ENCODE measurements at regions not wholly inside any gene's neighbourhood (a gene's known extent, or its start where the extent isn't known, plus 50 kb on each side); places are given as distances from the start of the nearest gene placed in this dataset.

DNA sequence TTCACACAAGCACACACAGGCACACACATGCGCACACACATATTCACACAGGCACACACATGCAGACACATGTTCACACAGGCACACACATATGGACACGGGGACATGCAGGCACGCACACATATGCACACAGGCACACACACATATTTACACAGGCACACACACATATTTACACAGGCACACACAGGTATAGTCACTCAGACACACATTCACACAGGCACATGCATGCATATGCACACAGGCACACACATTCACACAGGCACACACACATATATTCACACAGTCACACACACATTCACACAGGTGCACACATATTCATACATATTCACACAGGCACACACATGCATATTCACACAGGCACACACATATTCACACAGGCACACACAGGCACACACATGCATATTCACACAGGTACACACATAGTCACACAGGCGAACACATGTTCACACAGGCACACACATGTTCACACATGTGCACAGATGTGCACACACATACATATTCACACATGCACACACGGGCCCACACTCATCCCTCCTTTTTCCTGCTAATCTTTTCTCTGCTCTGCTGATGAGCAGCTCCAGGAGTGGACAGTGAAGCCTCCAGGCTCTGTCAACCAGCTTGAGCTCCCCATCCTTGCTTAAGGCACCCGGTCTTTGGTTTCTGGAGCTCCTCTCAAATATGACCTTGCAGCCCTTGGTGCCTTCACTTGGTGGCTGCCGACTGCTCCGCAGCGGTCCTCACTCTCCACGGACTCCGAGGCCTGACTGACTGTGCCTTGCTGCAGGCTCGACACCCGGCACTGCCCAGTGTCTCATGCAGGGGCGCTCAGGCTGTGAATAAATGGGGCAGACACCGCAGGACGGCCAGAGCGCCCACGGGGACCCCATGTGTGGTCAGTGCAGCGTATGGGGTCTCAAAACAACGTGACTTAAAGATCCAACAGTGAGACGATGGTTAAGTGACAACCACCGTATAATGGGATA is 581.2 kb upstream of the MGMT start:
- no peak overlapping the region for H3K27ac ChIP-seq (ENCODE audit: low read depth in 1 of 2, low read length in 2 of 2)
- DNase-seq (ENCODE audit: low spot score) = no peak
- no peak overlapping the region for H3K9ac ChIP-seq (ENCODE audit: low read depth in 1 of 2, low read length in 2 of 2)
- peaks cover 0 to 3% (median under 1%) of the 10 kb centered on the region in 4 donors for H3K9me3 ChIP-seq (ENCODE audit: control insufficient read depth in 4 of 4, low read length in 3 of 4)
- peaks cover 0 to 4% (median 0%) of the 10 kb centered on the region in 4 donors for H3K27me3 ChIP-seq (ENCODE audit: control insufficient read depth in 4 of 4, insufficient read depth in 4 of 4, low read length in 3 of 4)
- 88% methylated on average over 22 of the region's 22 CpGs for WGBS
- H3K4me3 ChIP-seq (ENCODE audit: low read depth in 1 of 3, low read length in 3 of 3) = no peak overlapping the region
- no peaks in the 10 kb centered on the region for H3K36me3 ChIP-seq (ENCODE audit: control insufficient read depth in 4 of 4, insufficient read depth in 3 of 4, low read depth in 1 of 4, low read length in 3 of 4)
- H3K4me1 ChIP-seq (ENCODE audit: control insufficient read depth in 4 of 4, insufficient read depth in 4 of 4, low read length in 3 of 4) = no peaks in the 10 kb centered on the region
- no peak for TF ChIP-seq HNF4A (conservative IDR thresholded peaks at IDR 0.05)
- TF ChIP-seq HNF4G (IDR thresholded peaks at IDR 0.05) = no peak
- TF ChIP-seq RXRA (IDR thresholded peaks at IDR 0.05) = no peak
- TF ChIP-seq, protein P1, sequence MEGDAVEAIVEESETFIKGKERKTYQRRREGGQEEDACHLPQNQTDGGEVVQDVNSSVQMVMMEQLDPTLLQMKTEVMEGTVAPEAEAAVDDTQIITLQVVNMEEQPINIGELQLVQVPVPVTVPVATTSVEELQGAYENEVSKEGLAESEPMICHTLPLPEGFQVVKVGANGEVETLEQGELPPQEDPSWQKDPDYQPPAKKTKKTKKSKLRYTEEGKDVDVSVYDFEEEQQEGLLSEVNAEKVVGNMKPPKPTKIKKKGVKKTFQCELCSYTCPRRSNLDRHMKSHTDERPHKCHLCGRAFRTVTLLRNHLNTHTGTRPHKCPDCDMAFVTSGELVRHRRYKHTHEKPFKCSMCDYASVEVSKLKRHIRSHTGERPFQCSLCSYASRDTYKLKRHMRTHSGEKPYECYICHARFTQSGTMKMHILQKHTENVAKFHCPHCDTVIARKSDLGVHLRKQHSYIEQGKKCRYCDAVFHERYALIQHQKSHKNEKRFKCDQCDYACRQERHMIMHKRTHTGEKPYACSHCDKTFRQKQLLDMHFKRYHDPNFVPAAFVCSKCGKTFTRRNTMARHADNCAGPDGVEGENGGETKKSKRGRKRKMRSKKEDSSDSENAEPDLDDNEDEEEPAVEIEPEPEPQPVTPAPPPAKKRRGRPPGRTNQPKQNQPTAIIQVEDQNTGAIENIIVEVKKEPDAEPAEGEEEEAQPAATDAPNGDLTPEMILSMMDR (IDR thresholded peaks at IDR 0.05; ENCODE audit: low read depth, low read length, missing input control) = no peak
- TF ChIP-seq, protein P2, sequence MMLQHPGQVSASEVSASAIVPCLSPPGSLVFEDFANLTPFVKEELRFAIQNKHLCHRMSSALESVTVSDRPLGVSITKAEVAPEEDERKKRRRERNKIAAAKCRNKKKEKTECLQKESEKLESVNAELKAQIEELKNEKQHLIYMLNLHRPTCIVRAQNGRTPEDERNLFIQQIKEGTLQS (IDR thresholded peaks at IDR 0.05) = no peak
- no peak for TF ChIP-seq NR2F2 (IDR thresholded peaks at IDR 0.05)
- TF ChIP-seq TAF1 (conservative IDR thresholded peaks at IDR 0.05) = no peak
- no peak for TF ChIP-seq GABPA (IDR thresholded peaks at IDR 0.05 in 1 of 2, conservative IDR thresholded peaks at IDR 0.05 in 1 of 2)
- no peak for TF ChIP-seq YY1 (IDR thresholded peaks at IDR 0.05)
- no peak for TF ChIP-seq JUND (IDR thresholded peaks at IDR 0.05)
- TF ChIP-seq, protein P3, sequence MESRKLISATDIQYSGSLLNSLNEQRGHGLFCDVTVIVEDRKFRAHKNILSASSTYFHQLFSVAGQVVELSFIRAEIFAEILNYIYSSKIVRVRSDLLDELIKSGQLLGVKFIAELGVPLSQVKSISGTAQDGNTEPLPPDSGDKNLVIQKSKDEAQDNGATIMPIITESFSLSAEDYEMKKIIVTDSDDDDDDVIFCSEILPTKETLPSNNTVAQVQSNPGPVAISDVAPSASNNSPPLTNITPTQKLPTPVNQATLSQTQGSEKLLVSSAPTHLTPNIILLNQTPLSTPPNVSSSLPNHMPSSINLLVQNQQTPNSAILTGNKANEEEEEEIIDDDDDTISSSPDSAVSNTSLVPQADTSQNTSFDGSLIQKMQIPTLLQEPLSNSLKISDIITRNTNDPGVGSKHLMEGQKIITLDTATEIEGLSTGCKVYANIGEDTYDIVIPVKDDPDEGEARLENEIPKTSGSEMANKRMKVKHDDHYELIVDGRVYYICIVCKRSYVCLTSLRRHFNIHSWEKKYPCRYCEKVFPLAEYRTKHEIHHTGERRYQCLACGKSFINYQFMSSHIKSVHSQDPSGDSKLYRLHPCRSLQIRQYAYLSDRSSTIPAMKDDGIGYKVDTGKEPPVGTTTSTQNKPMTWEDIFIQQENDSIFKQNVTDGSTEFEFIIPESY (IDR thresholded peaks at IDR 0.05) = no peak
- no peak for TF ChIP-seq EGR1 (IDR thresholded peaks at IDR 0.05; ENCODE audit: low read depth in 2 of 2)
- TF ChIP-seq, protein P4, sequence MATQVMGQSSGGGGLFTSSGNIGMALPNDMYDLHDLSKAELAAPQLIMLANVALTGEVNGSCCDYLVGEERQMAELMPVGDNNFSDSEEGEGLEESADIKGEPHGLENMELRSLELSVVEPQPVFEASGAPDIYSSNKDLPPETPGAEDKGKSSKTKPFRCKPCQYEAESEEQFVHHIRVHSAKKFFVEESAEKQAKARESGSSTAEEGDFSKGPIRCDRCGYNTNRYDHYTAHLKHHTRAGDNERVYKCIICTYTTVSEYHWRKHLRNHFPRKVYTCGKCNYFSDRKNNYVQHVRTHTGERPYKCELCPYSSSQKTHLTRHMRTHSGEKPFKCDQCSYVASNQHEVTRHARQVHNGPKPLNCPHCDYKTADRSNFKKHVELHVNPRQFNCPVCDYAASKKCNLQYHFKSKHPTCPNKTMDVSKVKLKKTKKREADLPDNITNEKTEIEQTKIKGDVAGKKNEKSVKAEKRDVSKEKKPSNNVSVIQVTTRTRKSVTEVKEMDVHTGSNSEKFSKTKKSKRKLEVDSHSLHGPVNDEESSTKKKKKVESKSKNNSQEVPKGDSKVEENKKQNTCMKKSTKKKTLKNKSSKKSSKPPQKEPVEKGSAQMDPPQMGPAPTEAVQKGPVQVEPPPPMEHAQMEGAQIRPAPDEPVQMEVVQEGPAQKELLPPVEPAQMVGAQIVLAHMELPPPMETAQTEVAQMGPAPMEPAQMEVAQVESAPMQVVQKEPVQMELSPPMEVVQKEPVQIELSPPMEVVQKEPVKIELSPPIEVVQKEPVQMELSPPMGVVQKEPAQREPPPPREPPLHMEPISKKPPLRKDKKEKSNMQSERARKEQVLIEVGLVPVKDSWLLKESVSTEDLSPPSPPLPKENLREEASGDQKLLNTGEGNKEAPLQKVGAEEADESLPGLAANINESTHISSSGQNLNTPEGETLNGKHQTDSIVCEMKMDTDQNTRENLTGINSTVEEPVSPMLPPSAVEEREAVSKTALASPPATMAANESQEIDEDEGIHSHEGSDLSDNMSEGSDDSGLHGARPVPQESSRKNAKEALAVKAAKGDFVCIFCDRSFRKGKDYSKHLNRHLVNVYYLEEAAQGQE (IDR thresholded peaks at IDR 0.05) = no peak
- TF ChIP-seq FOXA1 (IDR thresholded peaks at IDR 0.05) = no peak
- no peak for TF ChIP-seq RAD21 (IDR thresholded peaks at IDR 0.05)
- TF ChIP-seq SP1 (IDR thresholded peaks at IDR 0.05) = no peak
- TF ChIP-seq, protein P5, sequence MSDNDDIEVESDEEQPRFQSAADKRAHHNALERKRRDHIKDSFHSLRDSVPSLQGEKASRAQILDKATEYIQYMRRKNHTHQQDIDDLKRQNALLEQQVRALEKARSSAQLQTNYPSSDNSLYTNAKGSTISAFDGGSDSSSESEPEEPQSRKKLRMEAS (IDR thresholded peaks at IDR 0.05) = no peak
- TF ChIP-seq FOXA2 (IDR thresholded peaks at IDR 0.05) = no peak

All from liver (tissue), 8 donors.